Smooth muscle cell (in vitro differentiated cells): ENCODE measurements at regions not wholly inside any gene's neighbourhood (a gene's known extent, or its start where the extent isn't known, plus 50 kb on each side); places are given as distances from the start of the nearest gene placed in this dataset.
A peak's percentile ranks its signal among the peaks of the same experiment; 100 is the strongest.
"Not testable (repeated sequence)": the region's sequence is repeated elsewhere in the genome, so short reads cannot be mapped to it uniquely, and the experiment has no call there.

Experiments used
- DNase-seq: peaks from one replicate; lab custom pipeline; 2025; ENCODE audit not compliant: unreplicated experiment; lab: John Stamatoyannopoulos, UW
- H2AFZ ChIP-seq: fragments of 200-600 bp; sonication (generic); 2 replicates; pipeline ENCODE4 v1.6.0; 2016; ENCODE audit warnings: antibody characterized with exemption, low read depth, mild to moderate bottlenecking
- H3F3A ChIP-seq: fragments of 200-600 bp; sonication (generic); 2 replicates; pipeline ENCODE4 v1.6.0; 2017; ENCODE audit warnings: antibody characterized with exemption, low read depth
- H3K27ac ChIP-seq: fragments of 200-600 bp; sonication (generic); 2 replicates; pipeline ENCODE4 v1.5.1; 2016; ENCODE audit warnings: low read depth, mild to moderate bottlenecking
- H3K27me3 ChIP-seq: fragments of 200-600 bp; sonication (generic); 2 replicates; pipeline ENCODE4 v1.6.1; 2016; ENCODE audit warnings: low read depth, mild to moderate bottlenecking
- H3K36me3 ChIP-seq: fragments of 200-600 bp; sonication (generic); 2 replicates; pipeline ENCODE4 v1.5.1; 2016; ENCODE audit warnings: low read depth
- H3K4me1 ChIP-seq: fragments of 200-600 bp; sonication (generic); 2 replicates; pipeline ENCODE4 v1.5.1; 2016; ENCODE audit warnings: low read depth
- H3K4me2 ChIP-seq: fragments of 200-600 bp; sonication (generic); 2 replicates; pipeline ENCODE4 v1.6.0; 2016; ENCODE audit warnings: mild to moderate bottlenecking
- H3K4me3 ChIP-seq: fragments of 200-600 bp; sonication (generic); 2 replicates; pipeline ENCODE4 v1.5.1; 2016; ENCODE audit warnings: mild to moderate bottlenecking
- H3K79me2 ChIP-seq: fragments of 200-600 bp; sonication (generic); 2 replicates; pipeline ENCODE4 v1.6.0; 2016; ENCODE audit warnings: low read depth, mild to moderate bottlenecking
- H3K9ac ChIP-seq: fragments of 200-600 bp; sonication (generic); 2 replicates; pipeline ENCODE4 v1.6.0; 2016; ENCODE audit warnings: low read depth
- H3K9me3 ChIP-seq: fragments of 200-600 bp; sonication (generic); replicated peaks from 2 replicates; pipeline ENCODE4 v1.5.1; 2016; ENCODE audit warnings: low read depth
- H4K20me1 ChIP-seq: fragments of 200-600 bp; sonication (generic); 2 replicates; pipeline ENCODE4 v1.6.0; 2016; ENCODE audit warnings: low read depth
- WGBS: methylation state at CpG from one replicate; pipeline ENCODE4 v1.1.7; 2016; ENCODE audit warnings: low lambda C conversion rate; 5-methylcytosine and 5-hydroxymethylcytosine counted together
- TF ChIP-seq, protein P1 (sequence below): fragments of 200-600 bp; sonication (generic); IDR thresholded peaks from 2 replicates; pipeline ENCODE4 v1.5.1; 2017; ENCODE audit warnings: borderline replicate concordance, mild to moderate bottlenecking, antibody characterized with exemption; ENCODE audit not compliant: insufficient read depth, poor library complexity, severe bottlenecking

DNA sequence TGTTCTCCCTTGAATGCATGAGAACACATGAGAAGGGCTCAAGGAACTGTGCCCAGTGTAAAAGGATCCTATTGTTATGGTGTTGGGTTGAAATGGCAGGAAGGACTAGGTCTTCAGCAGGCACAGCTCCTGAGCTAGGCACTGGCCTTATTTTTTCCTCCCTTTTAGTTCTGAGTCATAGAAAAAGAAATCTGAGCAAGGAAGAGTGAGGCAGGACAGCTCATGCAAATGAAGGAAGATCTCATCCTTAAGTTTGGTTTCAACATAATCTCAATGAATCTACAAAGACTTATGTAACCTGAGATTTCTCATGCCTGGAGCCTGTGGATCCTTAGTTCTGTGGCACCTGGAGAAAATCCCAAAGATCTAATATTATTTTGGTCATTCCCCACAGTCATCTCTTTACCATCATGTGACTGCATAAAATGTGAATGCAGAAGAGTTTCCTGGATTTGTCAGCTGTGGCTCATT is 188.6 kb upstream of the TBL1XR1 start:
- no peak overlapping the region for H3K27ac ChIP-seq
- H3K9ac ChIP-seq, result no peak overlapping the region
- H3K9me3 ChIP-seq, result peaks cover 3% of the 10 kb centered on the region
- TF ChIP-seq, protein P1, sequence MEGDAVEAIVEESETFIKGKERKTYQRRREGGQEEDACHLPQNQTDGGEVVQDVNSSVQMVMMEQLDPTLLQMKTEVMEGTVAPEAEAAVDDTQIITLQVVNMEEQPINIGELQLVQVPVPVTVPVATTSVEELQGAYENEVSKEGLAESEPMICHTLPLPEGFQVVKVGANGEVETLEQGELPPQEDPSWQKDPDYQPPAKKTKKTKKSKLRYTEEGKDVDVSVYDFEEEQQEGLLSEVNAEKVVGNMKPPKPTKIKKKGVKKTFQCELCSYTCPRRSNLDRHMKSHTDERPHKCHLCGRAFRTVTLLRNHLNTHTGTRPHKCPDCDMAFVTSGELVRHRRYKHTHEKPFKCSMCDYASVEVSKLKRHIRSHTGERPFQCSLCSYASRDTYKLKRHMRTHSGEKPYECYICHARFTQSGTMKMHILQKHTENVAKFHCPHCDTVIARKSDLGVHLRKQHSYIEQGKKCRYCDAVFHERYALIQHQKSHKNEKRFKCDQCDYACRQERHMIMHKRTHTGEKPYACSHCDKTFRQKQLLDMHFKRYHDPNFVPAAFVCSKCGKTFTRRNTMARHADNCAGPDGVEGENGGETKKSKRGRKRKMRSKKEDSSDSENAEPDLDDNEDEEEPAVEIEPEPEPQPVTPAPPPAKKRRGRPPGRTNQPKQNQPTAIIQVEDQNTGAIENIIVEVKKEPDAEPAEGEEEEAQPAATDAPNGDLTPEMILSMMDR, result no peak
- peak overlapping the region; percentile 52 for H2AFZ ChIP-seq
- no peaks in the 10 kb centered on the region for H3K4me1 ChIP-seq
- H3K4me2 ChIP-seq, result no peak overlapping the region
- no peaks in the 10 kb centered on the region for H3K27me3 ChIP-seq
- H3K36me3 ChIP-seq, result no peaks in the 10 kb centered on the region
- DNase-seq, result no peak
- no peaks in the 10 kb centered on the region for H4K20me1 ChIP-seq
- H3K4me3 ChIP-seq, result no peak overlapping the region
- H3F3A ChIP-seq, result no peaks in the 10 kb centered on the region
- H3K79me2 ChIP-seq, result no peaks in the 10 kb centered on the region

DNA sequence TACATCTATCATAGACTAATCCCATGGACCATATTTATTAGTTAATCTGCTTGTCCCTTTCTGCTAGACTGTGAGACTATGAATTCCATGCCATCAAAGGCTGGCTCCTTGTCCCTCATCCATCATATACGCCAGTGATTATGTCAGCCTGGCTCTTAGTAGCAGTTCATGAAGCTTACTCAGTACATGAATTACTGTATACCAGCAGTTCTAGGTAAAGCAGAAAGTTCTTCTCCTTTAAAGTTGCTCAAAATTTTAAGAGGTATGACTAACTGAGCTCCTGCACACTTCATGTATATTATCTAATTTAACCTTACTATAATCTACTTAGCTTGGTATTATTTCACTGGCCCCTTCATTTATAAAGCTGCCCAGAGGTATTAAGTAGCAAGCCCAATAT is 190.9 kb upstream of the TBL1XR1 start:
- H3K27ac ChIP-seq, result no peak overlapping the region
- H3F3A ChIP-seq, result no peaks in the 10 kb centered on the region
- H3K9me3 ChIP-seq, result no peaks in the 10 kb centered on the region
- DNase-seq, result no peak
- H3K36me3 ChIP-seq, result no peaks in the 10 kb centered on the region
- no peak overlapping the region for H2AFZ ChIP-seq
- no peaks in the 10 kb centered on the region for H4K20me1 ChIP-seq
- H3K27me3 ChIP-seq, result no peaks in the 10 kb centered on the region
- H3K4me2 ChIP-seq, result no peak overlapping the region
- WGBS, result 87% methylated on average over 1 of the region's 1 CpG
- no peaks in the 10 kb centered on the region for H3K4me1 ChIP-seq
- TF ChIP-seq, protein P1, result no peak
- H3K4me3 ChIP-seq, result no peak overlapping the region
- H3K9ac ChIP-seq, result no peak overlapping the region
- no peaks in the 10 kb centered on the region for H3K79me2 ChIP-seq

DNA sequence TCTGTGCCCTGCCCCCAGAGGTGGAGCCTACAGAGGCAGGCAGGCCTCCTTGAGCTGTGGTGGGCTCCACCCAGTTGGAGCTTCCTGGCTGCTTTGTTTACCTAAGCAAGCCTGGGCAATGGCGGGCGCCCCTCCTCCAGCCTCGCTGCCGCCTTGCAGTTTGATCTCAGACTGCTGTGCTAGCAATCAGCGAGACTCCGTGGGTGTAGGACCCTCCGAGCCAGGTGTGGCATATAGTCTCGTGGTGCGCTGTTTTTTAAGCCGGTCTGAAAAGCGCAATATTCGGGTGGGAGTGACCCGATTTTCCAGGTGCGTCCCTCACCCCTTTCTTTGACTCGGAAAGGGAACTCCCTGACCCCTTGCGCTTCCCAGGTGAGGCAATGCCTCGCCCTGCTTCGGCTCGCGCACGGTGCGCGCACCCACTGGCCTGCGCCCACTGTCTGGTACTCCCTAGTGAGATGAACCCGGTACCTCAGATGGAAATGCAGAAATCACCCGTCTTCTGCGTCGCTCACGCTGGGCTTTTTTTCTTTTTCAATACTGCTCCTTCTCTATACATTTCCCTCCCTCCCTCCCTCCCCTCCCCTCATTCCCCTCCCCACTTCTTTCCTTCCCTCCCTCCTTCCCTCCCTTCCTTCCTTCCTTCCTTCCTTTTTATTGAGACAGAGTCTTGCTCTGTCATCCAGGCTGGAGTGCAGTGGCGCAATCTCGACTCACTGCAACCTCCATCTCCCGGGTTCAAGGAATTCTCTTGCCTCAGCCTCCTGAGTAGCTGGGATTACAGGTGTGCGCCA is 197.1 kb upstream of the TBL1XR1 start:
- not testable (repeated sequence) for H4K20me1 ChIP-seq, H3K79me2 ChIP-seq, H3K4me1 ChIP-seq, H3K9me3 ChIP-seq, H3F3A ChIP-seq, H3K27ac ChIP-seq, H3K27me3 ChIP-seq, H3K36me3 ChIP-seq, H3K9ac ChIP-seq, DNase-seq
- Histone ChIP-seq H2AFZ (peak overlapping the region; percentile 49), H3K4me2 (peak overlapping the region; percentile 48), H3K4me3 (peak overlapping the region; percentile 31)
- WGBS, result 45% methylated on average over 24 of the region's 33 CpGs

DNA sequence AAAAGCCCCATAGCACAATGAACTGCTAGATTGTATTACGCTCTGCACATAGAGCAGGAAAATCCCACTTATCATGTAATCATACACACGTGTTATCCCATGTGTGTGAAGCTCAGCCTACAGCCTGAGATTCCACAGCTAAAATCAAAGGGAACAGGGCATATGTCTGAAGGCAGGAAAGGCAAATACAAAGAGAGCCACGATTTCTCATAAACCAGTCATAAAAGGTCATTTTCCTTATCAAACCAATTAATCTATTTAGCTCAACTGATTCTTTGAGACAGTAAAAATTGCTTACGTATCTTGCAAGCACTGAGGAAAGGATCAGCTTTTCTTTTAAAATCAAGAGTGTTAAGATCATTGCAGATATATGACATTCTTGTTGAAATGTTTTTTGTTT is 199.5 kb upstream of the TBL1XR1 start:
- no peak overlapping the region for H3K4me2 ChIP-seq
- no peak overlapping the region for H3K4me3 ChIP-seq
- no peaks in the 10 kb centered on the region for H3K27me3 ChIP-seq
- no peak for DNase-seq
- no peaks in the 10 kb centered on the region for H4K20me1 ChIP-seq
- TF ChIP-seq, protein P1, result no peak
- no peak overlapping the region for H3K9ac ChIP-seq
- H3K36me3 ChIP-seq, result no peaks in the 10 kb centered on the region
- WGBS, result 63% methylated on average over 4 of the region's 4 CpGs
- no peaks in the 10 kb centered on the region for H3F3A ChIP-seq
- no peaks in the 10 kb centered on the region for H3K79me2 ChIP-seq
- no peaks in the 10 kb centered on the region for H3K4me1 ChIP-seq
- H3K27ac ChIP-seq, result no peak overlapping the region
- H2AFZ ChIP-seq, result peak overlapping the region; percentile 4
- H3K9me3 ChIP-seq, result no peaks in the 10 kb centered on the region
